Gastroesophageal sphincter (tissue), 4 donors: ENCODE measurements at regions not wholly inside any gene's neighbourhood (a gene's known extent, or its start where the extent isn't known, plus 50 kb on each side); places are given as distances from the start of the nearest gene placed in this dataset.
"Not testable (repeated sequence)": the region's sequence is repeated elsewhere in the genome, so short reads cannot be mapped to it uniquely, and the experiment has no call there.

Experiments
- ATAC-seq: fragments of 150-250 bp; one replicate; pipeline ENCODE4 v1.9.1; 2016; ENCODE audit warnings: mild to moderate bottlenecking, moderate library complexity
- H3K27ac ChIP-seq, 4 donors: fragments of 200-600 bp; sonication (generic) in 3 of 4; 1 replicate in 3 of 4; 2 replicates in 1 of 4; pipeline ENCODE4 v1.5.1; 2016 to 2019
- H3K27me3 ChIP-seq: fragments of 200-600 bp; sonication (generic); one replicate; pipeline ENCODE4 v1.5.1; 2019
- H3K36me3 ChIP-seq, 2 donors: fragments of 200-600 bp; sonication (generic); one replicate each; pipeline ENCODE4 v1.5.1; 2019; ENCODE audit warnings: control low read depth in 1 of 2
- H3K4me1 ChIP-seq, 3 donors: fragments of 200-600 bp; sonication (generic); 1 replicate in 2 of 3; 2 replicates in 1 of 3; pipeline ENCODE4 v1.5.1; 2016 to 2019; ENCODE audit warnings: control low read depth in 2 of 3
- H3K4me3 ChIP-seq, 2 donors: fragments of 200-600 bp; sonication (generic); one replicate each; pipeline ENCODE4 v1.5.1; 2019; ENCODE audit warnings: mild to moderate bottlenecking in 1 of 2, moderate library complexity in 1 of 2
- H3K9me3 ChIP-seq, 3 donors: fragments of 200-600 bp; sonication (generic); one replicate each; pipeline ENCODE4 v1.5.1; 2017 to 2019; ENCODE audit warnings: control low read depth in 2 of 3
- EP300 ChIP-seq: sonication (generic); formaldehyde crosslinking; IDR thresholded peaks from one replicate; pipeline ENCODE4 v1.6.1; 2017; ENCODE audit warnings: antibody characterized with exemption, mild to moderate bottlenecking
- POLR2A ChIP-seq, 2 donors: fragments of 450-650 bp; IDR thresholded peaks; one replicate each; pipeline ENCODE4 v1.6.1; 2017; ENCODE audit warnings: antibody characterized with exemption in 2 of 2, mild to moderate bottlenecking in 2 of 2, moderate library complexity in 1 of 2
- POLR2AphosphoS5 ChIP-seq: sonication (generic); formaldehyde crosslinking; IDR thresholded peaks from one replicate; pipeline ENCODE4 v1.6.1; 2017; ENCODE audit warnings: antibody characterized with exemption
- WGBS, 2 donors: methylation state at CpG; one replicate each; pipeline ENCODE4 v1.1.5; 2018; ENCODE audit warnings: low coverage in 1 of 2; 5-methylcytosine and 5-hydroxymethylcytosine counted together
- TF ChIP-seq, protein P1 (sequence below), 4 experiments: fragments of 200-600 bp in 2 of 4; fragments of 450-650 bp in 2 of 4; sonication (generic) in 1 of 4; IDR thresholded peaks; one replicate each; pipeline ENCODE4 v1.5.1; 2017 to 2019; ENCODE audit warnings: antibody characterized with exemption in 4 of 4, mild to moderate bottlenecking in 2 of 4, moderate library complexity in 2 of 4

GRCh38 chr14:106631879-106632278 lies 1105.5 kb downstream of the TMEM121 start:
- 60 to 76% methylated on average over 6 of the region's 6 CpGs for WGBS, 2 donors
- TF ChIP-seq POLR2A (IDR thresholded peaks at IDR 0.05) (no peak), EP300 (no peak), POLR2AphosphoS5 (no peak)
- TF ChIP-seq, protein P1, sequence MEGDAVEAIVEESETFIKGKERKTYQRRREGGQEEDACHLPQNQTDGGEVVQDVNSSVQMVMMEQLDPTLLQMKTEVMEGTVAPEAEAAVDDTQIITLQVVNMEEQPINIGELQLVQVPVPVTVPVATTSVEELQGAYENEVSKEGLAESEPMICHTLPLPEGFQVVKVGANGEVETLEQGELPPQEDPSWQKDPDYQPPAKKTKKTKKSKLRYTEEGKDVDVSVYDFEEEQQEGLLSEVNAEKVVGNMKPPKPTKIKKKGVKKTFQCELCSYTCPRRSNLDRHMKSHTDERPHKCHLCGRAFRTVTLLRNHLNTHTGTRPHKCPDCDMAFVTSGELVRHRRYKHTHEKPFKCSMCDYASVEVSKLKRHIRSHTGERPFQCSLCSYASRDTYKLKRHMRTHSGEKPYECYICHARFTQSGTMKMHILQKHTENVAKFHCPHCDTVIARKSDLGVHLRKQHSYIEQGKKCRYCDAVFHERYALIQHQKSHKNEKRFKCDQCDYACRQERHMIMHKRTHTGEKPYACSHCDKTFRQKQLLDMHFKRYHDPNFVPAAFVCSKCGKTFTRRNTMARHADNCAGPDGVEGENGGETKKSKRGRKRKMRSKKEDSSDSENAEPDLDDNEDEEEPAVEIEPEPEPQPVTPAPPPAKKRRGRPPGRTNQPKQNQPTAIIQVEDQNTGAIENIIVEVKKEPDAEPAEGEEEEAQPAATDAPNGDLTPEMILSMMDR (IDR thresholded peaks at IDR 0.05): no peak
- no peak overlapping the region for H3K27ac ChIP-seq

GRCh38 chr14:106633721-106634120 lies 1107.3 kb downstream of the TMEM121 start:
- WGBS, 2 donors: 58 to 63% methylated on average over 1 to 2 of the region's 2 CpGs
- Histone ChIP-seq H3K9me3 (no peaks in the 10 kb centered on the region), H3K27ac (no peak overlapping the region), H3K4me3 (no peak overlapping the region), H3K4me1 (no peaks in the 10 kb centered on the region), H3K36me3 (no peaks in the 10 kb centered on the region), H3K27me3 (peaks cover 41% of the 10 kb centered on the region)
- ATAC-seq: no peak
- TF ChIP-seq EP300: no peak
- TF ChIP-seq, protein P1 (IDR thresholded peaks at IDR 0.05): no peak
- no peak for TF ChIP-seq POLR2A (IDR thresholded peaks at IDR 0.05)
- TF ChIP-seq POLR2AphosphoS5: no peak

More at GRCh38 chr14:106631879-106632278, 1105.5 kb downstream of the TMEM121 start:
- no peaks in the 10 kb centered on the region for H3K4me1 ChIP-seq
- H3K36me3 ChIP-seq: no peaks in the 10 kb centered on the region
- H3K9me3 ChIP-seq: no peaks in the 10 kb centered on the region
- no peak overlapping the region for H3K4me3 ChIP-seq
- ATAC-seq: no peak
- peaks cover 36% of the 10 kb centered on the region for H3K27me3 ChIP-seq

DNA sequence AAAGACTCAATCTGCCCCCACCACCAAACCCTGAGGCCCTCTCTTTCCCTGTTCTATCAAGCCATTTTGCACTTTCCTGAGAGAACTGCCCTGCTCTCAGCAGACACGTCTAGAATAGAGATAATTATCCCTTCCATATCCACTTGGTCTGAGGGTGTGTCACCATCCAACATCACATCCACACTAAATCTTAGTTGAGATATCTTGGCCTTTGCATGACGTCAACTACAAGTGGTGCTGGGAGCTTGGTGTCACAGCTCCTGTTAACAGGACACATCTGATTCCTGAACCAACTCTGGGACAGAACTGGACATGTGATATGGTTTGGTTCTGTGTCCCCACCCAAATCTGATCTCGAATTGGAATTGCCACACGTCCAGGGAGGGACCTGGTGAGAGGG lies 1109.2 kb downstream of the TMEM121 start:
- H3K9me3 ChIP-seq: no peaks in the 10 kb centered on the region
- TF ChIP-seq, protein P1 (IDR thresholded peaks at IDR 0.05): no peak
- TF ChIP-seq EP300 (no peak), POLR2A (IDR thresholded peaks at IDR 0.05) (no peak), POLR2AphosphoS5 (no peak)
- 11 to 25% methylated on average over 1 of the region's 4 CpGs for WGBS, 2 donors
- no peaks in the 10 kb centered on the region for H3K36me3 ChIP-seq
- no peaks in the 10 kb centered on the region for H3K4me1 ChIP-seq
- H3K27me3 ChIP-seq: peaks cover 36% of the 10 kb centered on the region
- no peak for ATAC-seq
- H3K4me3 ChIP-seq: no peak overlapping the region
- H3K27ac ChIP-seq: no peak overlapping the region

DNA sequence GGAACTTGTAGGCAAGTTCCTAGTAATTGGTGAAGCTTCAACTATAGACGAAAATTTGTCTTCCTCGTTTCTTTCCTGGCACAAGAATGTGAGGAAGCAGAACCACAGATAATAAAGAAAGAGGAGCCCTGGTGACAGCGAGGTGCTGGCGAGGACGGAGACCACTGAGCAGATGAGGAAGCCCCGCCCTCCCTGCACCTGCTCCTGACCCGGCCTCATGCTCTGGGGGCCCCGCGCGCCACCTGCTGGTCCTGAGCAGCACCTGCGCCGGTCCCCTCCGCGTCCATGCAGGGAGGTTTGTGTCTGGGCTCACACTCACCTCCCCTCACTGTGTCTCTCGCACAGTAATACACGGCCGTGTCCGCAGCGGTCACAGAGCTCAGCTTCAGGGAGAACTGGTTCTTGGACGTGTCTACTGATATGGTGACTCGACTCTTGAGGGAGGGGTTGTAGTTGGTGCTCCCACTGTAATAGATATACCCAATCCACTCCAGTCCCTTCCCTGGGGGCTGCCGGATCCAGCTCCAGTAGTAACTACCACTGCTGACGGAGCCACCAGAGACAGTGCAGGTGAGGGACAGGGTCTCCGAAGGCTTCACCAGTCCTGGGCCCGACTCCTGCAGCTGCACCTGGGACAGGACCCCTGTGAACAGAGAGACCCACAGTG lies 1112.5 kb downstream of the TMEM121 start:
- peaks cover 46% of the 10 kb centered on the region for H3K27me3 ChIP-seq
- not testable (repeated sequence) for ATAC-seq, H3K36me3 ChIP-seq, H3K4me3 ChIP-seq, H3K27ac ChIP-seq, H3K9me3 ChIP-seq, H3K4me1 ChIP-seq
- 49 to 60% methylated on average over 3 to 6 of the region's 25 CpGs for WGBS, 2 donors

DNA sequence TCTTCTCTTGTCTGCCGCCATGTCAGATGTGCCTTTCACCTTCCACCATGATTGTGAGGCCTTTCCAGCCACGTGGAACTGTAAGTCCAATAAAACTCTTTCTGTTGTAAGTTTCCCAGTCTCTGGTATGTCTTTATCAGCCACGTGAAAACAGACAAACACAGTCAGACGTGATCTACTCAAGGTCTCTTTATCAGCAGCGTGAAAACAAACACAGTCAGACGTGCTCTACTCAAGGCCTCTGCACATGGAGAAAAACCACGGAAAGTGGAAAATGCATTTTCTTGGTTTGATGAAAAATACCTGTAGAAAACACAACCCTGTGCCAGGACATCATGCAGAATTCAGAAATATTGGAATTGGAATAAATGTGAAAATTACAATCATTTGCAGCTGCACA lies 1115.7 kb downstream of the TMEM121 start:
- TF ChIP-seq POLR2A (IDR thresholded peaks at IDR 0.05) (no peak), POLR2AphosphoS5 (no peak), EP300 (no peak)
- TF ChIP-seq, protein P1 (IDR thresholded peaks at IDR 0.05): no peak
- no peak overlapping the region for H3K27ac ChIP-seq
- H3K27me3 ChIP-seq: peaks cover 46% of the 10 kb centered on the region
- WGBS, 2 donors: 24 to 49% methylated on average over 4 to 6 of the region's 7 CpGs
- H3K4me3 ChIP-seq: no peak overlapping the region
- H3K9me3 ChIP-seq: no peaks in the 10 kb centered on the region
- no peaks in the 10 kb centered on the region for H3K36me3 ChIP-seq
- no peak for ATAC-seq
- no peaks in the 10 kb centered on the region for H3K4me1 ChIP-seq

- not testable (repeated sequence) for H3K4me3 ChIP-seq, H3K36me3 ChIP-seq, H3K9me3 ChIP-seq, H3K27ac ChIP-seq, ATAC-seq, H3K4me1 ChIP-seq
- H3K27me3 ChIP-seq: peaks cover 40% of the 10 kb centered on the region
- 48% methylated on average over 2 of the region's 6 CpGs; no CpG with 5 or more reads in 1 of the 2 donors for WGBS, 2 donors
These were observed 1116.6 kb downstream of the TMEM121 start for GRCh38 chr14:106642971-106643370.

GRCh38 chr14:106648874-106649273 lies 1122.5 kb downstream of the TMEM121 start:
- ATAC-seq: not testable (repeated sequence)

More at GRCh38 chr14:106648874-106649273, 1122.5 kb downstream of the TMEM121 start:
- not testable (repeated sequence) for H3K9me3 ChIP-seq, H3K27ac ChIP-seq, H3K4me3 ChIP-seq, H3K36me3 ChIP-seq, H3K4me1 ChIP-seq
- peaks cover 27% of the 10 kb centered on the region for H3K27me3 ChIP-seq
- 13 to 31% methylated on average over 2 of the region's 2 CpGs for WGBS, 2 donors
